HG02884 (cell line): ENCODE measurements at regions not wholly inside any gene's neighbourhood (a gene's known extent, or its start where the extent isn't known, plus 50 kb on each side); places are given as distances from the start of the nearest gene placed in this dataset.
"Not testable (repeated sequence)": the region's sequence is repeated elsewhere in the genome, so short reads cannot be mapped to it uniquely, and the experiment has no call there.

Experiments used
- ATAC-seq: cut with Tn5 transposase; IDR thresholded peaks from one replicate; pipeline ENCODE4 v1.9.1; 2021; ENCODE audit warnings: mild to moderate bottlenecking, moderate library complexity; ENCODE audit not compliant: unreplicated experiment

GRCh38 chr1:191453487-191453886 lies 704.8 kb upstream of the RGS18 start:
- ATAC-seq, result no peak

GRCh38 chr1:191457889-191458288 lies 700.4 kb upstream of the RGS18 start:
- ATAC-seq, result no peak

GRCh38 chr1:191460234-191460633 lies 698.0 kb upstream of the RGS18 start:
- ATAC-seq, result no peak

GRCh38 chr1:191483988-191484387 lies 674.3 kb upstream of the RGS18 start:
- no peak for ATAC-seq

- no peak for ATAC-seq
Measured at GRCh38 chr1:191490303-191490702, 668.0 kb upstream of the RGS18 start.

GRCh38 chr1:191495040-191495439 lies 663.2 kb upstream of the RGS18 start:
- ATAC-seq, result no peak

GRCh38 chr1:191498318-191498717 lies 659.9 kb upstream of the RGS18 start:
- no peak for ATAC-seq

- no peak for ATAC-seq
Measured at GRCh38 chr1:191498825-191499224, 659.4 kb upstream of the RGS18 start.

GRCh38 chr1:191504999-191505398 lies 653.3 kb upstream of the RGS18 start:
- no peak for ATAC-seq

GRCh38 chr1:191508239-191508638 lies 650.0 kb upstream of the RGS18 start:
- ATAC-seq, result no peak

GRCh38 chr1:191511480-191511879 lies 646.8 kb upstream of the RGS18 start:
- not testable (repeated sequence) for ATAC-seq

- no peak for ATAC-seq
Measured at GRCh38 chr1:191517826-191518225, 640.4 kb upstream of the RGS18 start.

GRCh38 chr1:191519519-191519918 lies 638.7 kb upstream of the RGS18 start:
- ATAC-seq, result no peak

- no peak for ATAC-seq
Measured at GRCh38 chr1:191520345-191520744, 637.9 kb upstream of the RGS18 start.

GRCh38 chr1:191525944-191526343 lies 632.3 kb upstream of the RGS18 start:
- ATAC-seq, result not testable (repeated sequence)

- no peak for ATAC-seq
Measured at GRCh38 chr1:191528275-191528674, 630.0 kb upstream of the RGS18 start.

GRCh38 chr1:191530928-191531327 lies 627.3 kb upstream of the RGS18 start:
- no peak for ATAC-seq

- ATAC-seq, result no peak
Measured at GRCh38 chr1:191533254-191533653, 625.0 kb upstream of the RGS18 start.

GRCh38 chr1:191536791-191537429 lies 621.4 kb upstream of the RGS18 start:
- no peak for ATAC-seq

- ATAC-seq, result no peak
Measured at GRCh38 chr1:191541758-191542157, 616.5 kb upstream of the RGS18 start.

- ATAC-seq, result no peak
Measured at GRCh38 chr1:191542444-191542843, 615.8 kb upstream of the RGS18 start.

GRCh38 chr1:191546803-191547202 lies 611.5 kb upstream of the RGS18 start:
- no peak for ATAC-seq

GRCh38 chr1:191551019-191551418 lies 607.2 kb upstream of the RGS18 start:
- ATAC-seq, result no peak
